Brain microvascular endothelial cell (primary cell): ENCODE measurements at regions not wholly inside any gene's neighbourhood (a gene's known extent, or its start where the extent isn't known, plus 50 kb on each side); places are given as distances from the start of the nearest gene placed in this dataset.

Experiments
- DNase-seq: peaks from one replicate; pipeline ENCODE4 v3.0.0-alpha.2; 2020
- H3K27ac ChIP-seq: fragments of 250-450 bp; sonication (Bioruptor Pico); 2 replicates; pipeline ENCODE4 v1.5.1; 2020; ENCODE audit warnings: mild to moderate bottlenecking, moderate library complexity
- H3K27me3 ChIP-seq: fragments of 250-450 bp; sonication (Bioruptor Pico); replicated peaks from 2 replicates; pipeline ENCODE4 v1.5.1; 2020; ENCODE audit warnings: mild to moderate bottlenecking
- H3K36me3 ChIP-seq: fragments of 250-450 bp; sonication (Bioruptor Pico); replicated peaks from 2 replicates; pipeline ENCODE4 v1.5.1; 2020; ENCODE audit warnings: mild to moderate bottlenecking
- H3K4me3 ChIP-seq: 2 replicates; pipeline ENCODE4 v1.5.1; 2011; ENCODE audit warnings: low read depth, mild to moderate bottlenecking, control low read depth, low read length, moderate library complexity
- CTCF ChIP-seq: IDR thresholded peaks from 2 replicates; pipeline ENCODE4 v1.5.1; 2011; ENCODE audit warnings: low read depth, mild to moderate bottlenecking, moderate library complexity, low read length, control low read depth, inconsistent platforms; ENCODE audit errors: missing control alignments
- in situ Hi-C: cut with HindIII; loops from 2 replicates; pipeline ENCODE4 v1.10.0; 2017; ENCODE audit warnings: low sequenced_read_pairs, low pct_ligation_motif_present

GRCh38 chr12:130104571-130105106, 57.6 kb upstream of the FZD10 start:
- in situ Hi-C loops: no loop called here
- Histone ChIP-seq H3K36me3 (no peaks in the 10 kb centered on the region), H3K4me3 (no peak overlapping the region), H3K27ac (no peak overlapping the region), H3K27me3 (no peaks in the 10 kb centered on the region)
- DNase-seq: no peak
- no peak for TF ChIP-seq CTCF

- TF ChIP-seq CTCF: no peak
- H3K4me3 ChIP-seq: no peak overlapping the region
These were observed 53.0 kb upstream of the FZD10 start for GRCh38 chr12:130109062-130109945.

GRCh38 chr12:130110914-130111313, 51.4 kb upstream of the FZD10 start:
- TF ChIP-seq CTCF: no peak
- Histone ChIP-seq H3K27ac (no peak overlapping the region), H3K4me3 (no peak overlapping the region), H3K36me3 (no peaks in the 10 kb centered on the region), H3K27me3 (no peaks in the 10 kb centered on the region)
- in situ Hi-C loops: no loop called here
- no peak for DNase-seq

More at GRCh38 chr12:130109062-130109945, 53.0 kb upstream of the FZD10 start:
- H3K27me3 ChIP-seq: no peaks in the 10 kb centered on the region
- no peak overlapping the region for H3K27ac ChIP-seq
- in situ Hi-C loops: no loop called here
- no peaks in the 10 kb centered on the region for H3K36me3 ChIP-seq
- DNase-seq: no peak

GRCh38 chr12:130111965-130112496, 50.2 kb upstream of the FZD10 start:
- Histone ChIP-seq H3K36me3 (no peaks in the 10 kb centered on the region), H3K4me3 (no peak overlapping the region), H3K27me3 (no peaks in the 10 kb centered on the region), H3K27ac (no peak overlapping the region)
- in situ Hi-C loops: no loop called here
- no peak for DNase-seq
- TF ChIP-seq CTCF: no peak
